GM23338 (cell line): ENCODE measurements at regions not wholly inside any gene's neighbourhood (a gene's known extent, or its start where the extent isn't known, plus 50 kb on each side); places are given as distances from the start of the nearest gene placed in this dataset.

Source experiments
- CREB1 ChIP-seq: fragments of 250-450 bp; sonication (Bioruptor Pico); IDR thresholded peaks from 2 replicates; pipeline ENCODE4 v1.5.0; 2020; ENCODE audit warnings: low read depth, mild to moderate bottlenecking, moderate library complexity
- EZH2 ChIP-seq: fragments of 200-600 bp; sonication (generic); IDR thresholded peaks from one replicate; pipeline ENCODE4 v1.8.0; 2017; ENCODE audit warnings: antibody characterized with exemption, mild to moderate bottlenecking, low read depth; ENCODE audit not compliant: unreplicated experiment
- EZH2phosphoT487 ChIP-seq: fragments of 200-600 bp; sonication (generic); IDR thresholded peaks from one replicate; pipeline ENCODE4 v1.8.1; 2018; ENCODE audit warnings: antibody characterized with exemption; ENCODE audit not compliant: unreplicated experiment
- JUNB ChIP-seq: IDR thresholded peaks from one replicate; pipeline ENCODE4 v1.6.1; 2016; ENCODE audit warnings: antibody characterized with exemption; ENCODE audit not compliant: unreplicated experiment
- POLR2AphosphoS5 ChIP-seq: IDR thresholded peaks from 2 replicates; pipeline ENCODE4 v1.6.1; 2016; ENCODE audit warnings: antibody characterized with exemption, low read depth
- STAT1 ChIP-seq: IDR thresholded peaks from one replicate; pipeline ENCODE4 v1.6.1; 2016; ENCODE audit warnings: antibody characterized with exemption; ENCODE audit not compliant: unreplicated experiment
- ZNF331 ChIP-seq: fragments of 250-450 bp; sonication (Bioruptor Pico); IDR thresholded peaks from 2 replicates; pipeline ENCODE4 v1.5.0; 2020; ENCODE audit warnings: low read depth, mild to moderate bottlenecking, moderate library complexity
- ZNF462 ChIP-seq: fragments of 250-450 bp; sonication (Bioruptor Pico); IDR thresholded peaks from 2 replicates; pipeline ENCODE4 v1.5.0; 2020; ENCODE audit warnings: mild to moderate bottlenecking, moderate library complexity
- TF ChIP-seq, protein P1 (sequence below), 2 experiments: fragments of 200-600 bp in 1 of 2; sonication (generic) in 1 of 2; conservative IDR thresholded peaks; 2 replicates each; pipeline versions ENCODE4 v1.5.1 to v1.6.1; 2016 to 2017; ENCODE audit warnings: antibody characterized with exemption in 2 of 2, low read depth in 2 of 2, mild to moderate bottlenecking in 2 of 2, moderate library complexity in 1 of 2
- TF ChIP-seq, protein P2 (sequence below): IDR thresholded peaks from one replicate; pipeline ENCODE4 v1.6.1; 2018; ENCODE audit warnings: antibody characterized with exemption; ENCODE audit not compliant: unreplicated experiment
- TF ChIP-seq, protein P3 (sequence below): IDR thresholded peaks from 2 replicates; pipeline ENCODE4 v1.6.1; 2016; ENCODE audit warnings: antibody characterized with exemption

GRCh38 chr9:89260525-89260924 lies 50.5 kb upstream of the CKS2 start:
- no peak for TF ChIP-seq ZNF331
- TF ChIP-seq, protein P1, sequence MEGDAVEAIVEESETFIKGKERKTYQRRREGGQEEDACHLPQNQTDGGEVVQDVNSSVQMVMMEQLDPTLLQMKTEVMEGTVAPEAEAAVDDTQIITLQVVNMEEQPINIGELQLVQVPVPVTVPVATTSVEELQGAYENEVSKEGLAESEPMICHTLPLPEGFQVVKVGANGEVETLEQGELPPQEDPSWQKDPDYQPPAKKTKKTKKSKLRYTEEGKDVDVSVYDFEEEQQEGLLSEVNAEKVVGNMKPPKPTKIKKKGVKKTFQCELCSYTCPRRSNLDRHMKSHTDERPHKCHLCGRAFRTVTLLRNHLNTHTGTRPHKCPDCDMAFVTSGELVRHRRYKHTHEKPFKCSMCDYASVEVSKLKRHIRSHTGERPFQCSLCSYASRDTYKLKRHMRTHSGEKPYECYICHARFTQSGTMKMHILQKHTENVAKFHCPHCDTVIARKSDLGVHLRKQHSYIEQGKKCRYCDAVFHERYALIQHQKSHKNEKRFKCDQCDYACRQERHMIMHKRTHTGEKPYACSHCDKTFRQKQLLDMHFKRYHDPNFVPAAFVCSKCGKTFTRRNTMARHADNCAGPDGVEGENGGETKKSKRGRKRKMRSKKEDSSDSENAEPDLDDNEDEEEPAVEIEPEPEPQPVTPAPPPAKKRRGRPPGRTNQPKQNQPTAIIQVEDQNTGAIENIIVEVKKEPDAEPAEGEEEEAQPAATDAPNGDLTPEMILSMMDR (conservative IDR thresholded peaks at IDR 0.05; ENCODE audit: low read depth in 2 of 2): no peak
- no peak for TF ChIP-seq STAT1
- no peak for TF ChIP-seq EZH2phosphoT487
- no peak for TF ChIP-seq POLR2AphosphoS5
- TF ChIP-seq EZH2: no peak
- TF ChIP-seq, protein P2, sequence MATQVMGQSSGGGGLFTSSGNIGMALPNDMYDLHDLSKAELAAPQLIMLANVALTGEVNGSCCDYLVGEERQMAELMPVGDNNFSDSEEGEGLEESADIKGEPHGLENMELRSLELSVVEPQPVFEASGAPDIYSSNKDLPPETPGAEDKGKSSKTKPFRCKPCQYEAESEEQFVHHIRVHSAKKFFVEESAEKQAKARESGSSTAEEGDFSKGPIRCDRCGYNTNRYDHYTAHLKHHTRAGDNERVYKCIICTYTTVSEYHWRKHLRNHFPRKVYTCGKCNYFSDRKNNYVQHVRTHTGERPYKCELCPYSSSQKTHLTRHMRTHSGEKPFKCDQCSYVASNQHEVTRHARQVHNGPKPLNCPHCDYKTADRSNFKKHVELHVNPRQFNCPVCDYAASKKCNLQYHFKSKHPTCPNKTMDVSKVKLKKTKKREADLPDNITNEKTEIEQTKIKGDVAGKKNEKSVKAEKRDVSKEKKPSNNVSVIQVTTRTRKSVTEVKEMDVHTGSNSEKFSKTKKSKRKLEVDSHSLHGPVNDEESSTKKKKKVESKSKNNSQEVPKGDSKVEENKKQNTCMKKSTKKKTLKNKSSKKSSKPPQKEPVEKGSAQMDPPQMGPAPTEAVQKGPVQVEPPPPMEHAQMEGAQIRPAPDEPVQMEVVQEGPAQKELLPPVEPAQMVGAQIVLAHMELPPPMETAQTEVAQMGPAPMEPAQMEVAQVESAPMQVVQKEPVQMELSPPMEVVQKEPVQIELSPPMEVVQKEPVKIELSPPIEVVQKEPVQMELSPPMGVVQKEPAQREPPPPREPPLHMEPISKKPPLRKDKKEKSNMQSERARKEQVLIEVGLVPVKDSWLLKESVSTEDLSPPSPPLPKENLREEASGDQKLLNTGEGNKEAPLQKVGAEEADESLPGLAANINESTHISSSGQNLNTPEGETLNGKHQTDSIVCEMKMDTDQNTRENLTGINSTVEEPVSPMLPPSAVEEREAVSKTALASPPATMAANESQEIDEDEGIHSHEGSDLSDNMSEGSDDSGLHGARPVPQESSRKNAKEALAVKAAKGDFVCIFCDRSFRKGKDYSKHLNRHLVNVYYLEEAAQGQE: no peak
- no peak for TF ChIP-seq JUNB
- TF ChIP-seq ZNF462 (CRISPR knock-in tag): no peak
- TF ChIP-seq CREB1: no peak
- TF ChIP-seq, protein P3, sequence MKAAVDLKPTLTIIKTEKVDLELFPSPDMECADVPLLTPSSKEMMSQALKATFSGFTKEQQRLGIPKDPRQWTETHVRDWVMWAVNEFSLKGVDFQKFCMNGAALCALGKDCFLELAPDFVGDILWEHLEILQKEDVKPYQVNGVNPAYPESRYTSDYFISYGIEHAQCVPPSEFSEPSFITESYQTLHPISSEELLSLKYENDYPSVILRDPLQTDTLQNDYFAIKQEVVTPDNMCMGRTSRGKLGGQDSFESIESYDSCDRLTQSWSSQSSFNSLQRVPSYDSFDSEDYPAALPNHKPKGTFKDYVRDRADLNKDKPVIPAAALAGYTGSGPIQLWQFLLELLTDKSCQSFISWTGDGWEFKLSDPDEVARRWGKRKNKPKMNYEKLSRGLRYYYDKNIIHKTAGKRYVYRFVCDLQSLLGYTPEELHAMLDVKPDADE: no peak
